Type B pancreatic cell (in vitro differentiated cells): ENCODE measurements at regions not wholly inside any gene's neighbourhood (a gene's known extent, or its start where the extent isn't known, plus 50 kb on each side); places are given as distances from the start of the nearest gene placed in this dataset.

Experiments
- DNase-seq: peaks from one replicate; pipeline ENCODE4 v3.0.0; 2021; ENCODE audit warnings: mixed read lengths; ENCODE audit not compliant: unreplicated experiment; ENCODE audit errors: extremely low spot score
- H3K27ac Mint-ChIP-seq: 2 replicates; pipeline ENCODE4 v1.8.0; 2021; ENCODE audit warnings: mild to moderate bottlenecking, mixed read lengths
- H3K27me3 Mint-ChIP-seq: 2 replicates; pipeline ENCODE4 v1.8.0; 2021; ENCODE audit warnings: mixed read lengths
- H3K36me3 Mint-ChIP-seq: 2 replicates; pipeline ENCODE4 v1.8.0; 2021; ENCODE audit warnings: mixed read lengths
- H3K4me1 Mint-ChIP-seq: one replicate; pipeline ENCODE4 v1.8.0; 2021; ENCODE audit warnings: mixed read lengths; ENCODE audit not compliant: unreplicated experiment
- H3K4me3 Mint-ChIP-seq: 2 replicates; pipeline ENCODE4 v1.8.0; 2021; ENCODE audit warnings: mild to moderate bottlenecking, mixed read lengths
- H3K9me3 Mint-ChIP-seq: 2 replicates; pipeline ENCODE4 v1.8.0; 2021; ENCODE audit warnings: mixed read lengths
- CTCF ChIP-seq: fragments of 200-600 bp; sonication (generic); conservative IDR thresholded peaks from 2 replicates; pipeline ENCODE4 v1.5.0; 2021; ENCODE audit warnings: antibody characterized with exemption, mild to moderate bottlenecking

DNA sequence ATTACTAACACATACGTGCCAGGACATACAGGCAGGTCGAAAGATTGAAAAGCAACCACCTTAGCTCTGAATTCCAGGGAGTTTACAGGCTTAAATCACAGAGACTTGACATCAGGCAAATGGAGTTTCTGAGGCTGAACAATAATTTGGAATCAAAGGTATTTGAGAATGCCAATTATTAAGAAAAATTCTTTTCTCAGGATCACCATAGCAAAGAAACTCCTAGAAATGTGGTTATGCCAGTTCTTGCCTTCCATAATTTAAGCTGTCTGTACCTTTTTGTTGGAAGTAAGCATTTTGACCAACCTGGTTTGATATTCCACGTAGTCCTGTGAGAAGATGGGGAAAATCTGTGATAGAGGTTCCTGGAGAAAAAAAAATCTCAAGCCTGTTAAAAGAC lies 312.4 kb upstream of the SMARCA2 start:
- Mint-ChIP-seq H3K9me3 (peaks cover 5% of the 10 kb centered on the region), H3K4me1 (peaks cover 9% of the 10 kb centered on the region), H3K4me3 (no peak overlapping the region), H3K36me3 (peaks cover 4% of the 10 kb centered on the region), H3K27me3 (no peaks in the 10 kb centered on the region), H3K27ac (no peak overlapping the region)
- no peak for TF ChIP-seq CTCF
- no peak for DNase-seq

DNA sequence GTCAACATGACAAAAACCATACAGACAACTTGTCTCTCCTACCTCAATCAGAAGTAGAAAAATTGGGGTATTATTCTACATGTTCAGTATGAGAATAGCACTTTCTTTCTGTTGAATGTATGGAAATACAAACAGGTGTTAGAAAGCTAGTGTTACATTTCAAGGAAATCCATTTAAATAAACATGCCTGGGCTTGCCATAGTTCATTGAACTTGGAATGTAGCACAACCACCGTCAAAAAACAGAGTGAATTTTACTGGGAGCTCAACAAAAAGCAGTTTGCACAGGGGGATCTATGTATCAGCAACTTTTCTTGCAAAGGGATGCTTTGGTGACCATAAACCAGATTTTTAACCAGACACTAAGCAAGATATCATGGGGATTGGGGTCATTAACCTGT lies 307.9 kb upstream of the SMARCA2 start:
- H3K27me3 Mint-ChIP-seq: no peaks in the 10 kb centered on the region
- peak overlapping the region; percentile 84 for H3K27ac Mint-ChIP-seq
- H3K9me3 Mint-ChIP-seq: peaks cover 5% of the 10 kb centered on the region
- H3K36me3 Mint-ChIP-seq: peaks cover 4% of the 10 kb centered on the region
- no peak for TF ChIP-seq CTCF
- no peak for DNase-seq
- H3K4me3 Mint-ChIP-seq: peak overlapping the region; percentile 3
- H3K4me1 Mint-ChIP-seq: peaks cover 9% of the 10 kb centered on the region

DNA sequence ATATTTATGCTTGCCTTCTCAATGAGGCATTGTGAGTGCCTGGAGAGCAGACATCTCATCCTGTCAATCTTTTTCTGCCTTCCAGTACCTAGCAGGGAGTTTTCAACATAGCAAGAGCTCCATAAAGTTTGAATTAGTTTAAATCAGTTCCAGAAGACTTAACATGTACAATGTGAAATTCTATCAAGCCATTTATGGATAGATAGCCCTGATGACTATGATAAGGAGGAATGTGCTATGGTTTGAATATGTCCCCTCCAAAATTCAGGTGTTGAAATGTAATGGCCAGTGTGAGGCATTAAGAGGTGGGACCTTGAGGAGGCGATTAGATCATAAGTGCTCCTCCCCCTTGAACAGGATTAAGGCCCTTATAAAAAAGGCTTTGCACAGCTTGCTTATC lies 306.9 kb upstream of the SMARCA2 start:
- H3K27me3 Mint-ChIP-seq: no peaks in the 10 kb centered on the region
- DNase-seq: no peak
- H3K9me3 Mint-ChIP-seq: peaks cover 5% of the 10 kb centered on the region
- H3K27ac Mint-ChIP-seq: peak overlapping the region; percentile 35
- no peak for TF ChIP-seq CTCF
- H3K4me3 Mint-ChIP-seq: no peak overlapping the region
- H3K36me3 Mint-ChIP-seq: peaks cover 4% of the 10 kb centered on the region
- H3K4me1 Mint-ChIP-seq: peaks cover 9% of the 10 kb centered on the region

DNA sequence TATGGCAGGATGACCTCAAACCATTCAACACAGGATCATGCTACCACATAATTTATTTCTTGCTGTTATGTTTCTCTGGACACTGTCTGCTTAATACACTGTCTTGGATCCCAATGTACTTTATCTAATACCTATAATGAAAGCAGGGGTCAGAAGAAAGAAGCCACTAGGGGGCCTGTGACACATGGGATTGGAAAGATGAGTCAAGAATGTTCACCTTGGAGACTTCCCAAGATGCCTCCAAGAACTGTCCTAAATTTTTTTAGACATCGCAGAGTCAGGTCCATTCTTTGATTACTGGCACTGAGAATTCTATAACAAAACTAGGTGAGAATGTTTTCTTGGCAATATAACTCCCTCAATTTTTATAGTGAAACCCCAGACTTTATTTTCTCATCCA lies 305.8 kb upstream of the SMARCA2 start:
- Mint-ChIP-seq H3K4me3 (no peak overlapping the region), H3K9me3 (peaks cover 5% of the 10 kb centered on the region), H3K27ac (no peak overlapping the region), H3K4me1 (peaks cover 9% of the 10 kb centered on the region), H3K27me3 (no peaks in the 10 kb centered on the region), H3K36me3 (peaks cover 4% of the 10 kb centered on the region)
- DNase-seq: no peak
- TF ChIP-seq CTCF: peak; percentile 51

DNA sequence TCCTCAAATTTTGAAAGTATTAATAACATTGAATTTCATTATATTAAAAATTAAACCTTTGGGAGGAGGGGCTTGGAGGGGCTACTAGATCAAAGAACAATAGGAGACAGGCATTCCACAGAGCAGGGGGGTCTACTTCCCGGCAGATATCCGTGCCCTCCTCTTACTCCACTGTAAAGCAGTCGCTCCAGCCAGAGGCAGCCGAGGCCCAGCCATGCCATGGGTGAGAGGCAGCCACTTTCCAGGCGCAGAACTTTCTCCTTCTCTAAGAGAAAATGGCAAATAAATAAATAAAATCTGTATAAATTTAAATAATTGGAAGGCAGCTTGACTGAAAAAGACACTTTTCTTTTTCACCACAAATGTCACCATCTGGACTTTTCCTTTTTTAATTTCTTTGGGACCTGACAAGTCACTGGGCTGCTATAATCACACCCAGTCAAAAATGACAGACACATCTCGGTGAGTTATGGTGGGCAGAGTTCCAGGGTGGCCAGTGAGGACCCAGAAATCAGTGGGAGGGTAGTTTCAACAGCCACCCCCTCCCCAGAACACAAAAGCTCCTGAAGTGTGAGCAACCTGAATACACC lies 302.2 kb upstream of the SMARCA2 start:
- Mint-ChIP-seq H3K4me1 (no peaks in the 10 kb centered on the region), H3K27me3 (no peaks in the 10 kb centered on the region), H3K27ac (no peak overlapping the region), H3K36me3 (no peaks in the 10 kb centered on the region), H3K4me3 (no peak overlapping the region), H3K9me3 (no peaks in the 10 kb centered on the region)
- no peak for TF ChIP-seq CTCF
- no peak for DNase-seq

DNA sequence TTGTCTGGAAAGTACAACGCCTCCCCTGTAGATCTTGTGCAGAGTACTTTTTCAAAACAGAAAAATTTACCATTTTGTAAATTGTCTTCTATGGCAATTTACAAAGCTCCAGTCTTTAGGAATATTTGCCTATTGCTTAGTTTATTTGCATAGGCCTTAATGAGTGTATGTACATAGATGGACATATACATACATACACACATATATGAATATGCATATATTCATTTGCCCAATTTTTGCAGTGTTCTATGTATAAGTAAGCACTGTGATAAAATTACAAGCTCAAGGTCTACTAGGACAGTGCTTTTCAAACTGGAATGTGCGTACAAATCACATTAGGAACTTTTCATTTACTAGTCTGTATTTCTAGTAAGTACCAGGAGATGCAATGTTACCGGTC lies 301.3 kb upstream of the SMARCA2 start:
- DNase-seq: no peak
- Mint-ChIP-seq H3K36me3 (no peaks in the 10 kb centered on the region), H3K4me3 (no peak overlapping the region), H3K4me1 (no peaks in the 10 kb centered on the region), H3K27me3 (no peaks in the 10 kb centered on the region), H3K27ac (no peak overlapping the region), H3K9me3 (no peaks in the 10 kb centered on the region)
- no peak for TF ChIP-seq CTCF
